H9 (cell line): ENCODE measurements at regions not wholly inside any gene's neighbourhood (a gene's known extent, or its start where the extent isn't known, plus 50 kb on each side); places are given as distances from the start of the nearest gene placed in this dataset.

ENCODE experiments used
- DNase-seq: peaks from one replicate; pipeline ENCODE4 v3.0.0-alpha.2; 2017
- H2AFZ ChIP-seq: one replicate; pipeline ENCODE4 v1.6.1; 2013; ENCODE audit warnings: mild to moderate bottlenecking, low read length, control low read depth, moderate library complexity
- H2AK5ac ChIP-seq: 2 replicates; pipeline ENCODE4 v1.6.1; 2013; ENCODE audit warnings: low read length, control low read depth, mixed read lengths; ENCODE audit not compliant: insufficient read length
- H2BK120ac ChIP-seq: one replicate; pipeline ENCODE4 v1.6.1; 2013; ENCODE audit warnings: low read depth, mild to moderate bottlenecking, low read length, control low read depth, inconsistent platforms; ENCODE audit not compliant: poor library complexity, severe bottlenecking
- H2BK12ac ChIP-seq: 2 replicates; pipeline ENCODE4 v1.6.1; 2013; ENCODE audit warnings: low read length, control low read depth, mixed read lengths, low read depth; ENCODE audit not compliant: insufficient read length
- H2BK15ac ChIP-seq: 2 replicates; pipeline ENCODE4 v1.6.1; 2013; ENCODE audit warnings: low read depth, low read length, control low read depth
- H2BK20ac ChIP-seq: one replicate; pipeline ENCODE4 v1.6.1; 2013; ENCODE audit warnings: low read depth, mild to moderate bottlenecking, low read length, control low read depth, inconsistent platforms; ENCODE audit not compliant: poor library complexity, severe bottlenecking
- H2BK5ac ChIP-seq: 2 replicates; pipeline ENCODE4 v1.6.1; 2013; ENCODE audit warnings: low read length, control low read depth, mixed read lengths; ENCODE audit not compliant: insufficient read length
- H3K14ac ChIP-seq: 2 replicates; pipeline ENCODE4 v1.6.1; 2013; ENCODE audit warnings: low read length, control low read depth; ENCODE audit not compliant: insufficient read depth
- H3K18ac ChIP-seq: 2 replicates; pipeline ENCODE4 v1.6.1; 2013; ENCODE audit warnings: low read depth, mild to moderate bottlenecking, mixed read lengths, low read length, control low read depth; ENCODE audit not compliant: insufficient read length
- H3K23ac ChIP-seq: 2 replicates; pipeline ENCODE4 v1.6.1; 2013; ENCODE audit warnings: low read length, control low read depth, mixed read lengths, low read depth; ENCODE audit not compliant: insufficient read length
- H3K23me2 ChIP-seq: 2 replicates; pipeline ENCODE4 v1.6.1; 2013; ENCODE audit warnings: low read depth, mild to moderate bottlenecking, mixed read lengths, low read length, control low read depth; ENCODE audit not compliant: insufficient read length, poor library complexity, severe bottlenecking
- H3K27ac ChIP-seq: 2 replicates; pipeline ENCODE4 v1.5.1; 2013; ENCODE audit warnings: low read length, control low read depth, mixed read lengths, low read depth; ENCODE audit not compliant: insufficient read length
- H3K27me3 ChIP-seq: 2 replicates; pipeline ENCODE4 v1.6.1; 2013; ENCODE audit warnings: low read length, control low read depth, inconsistent platforms; ENCODE audit not compliant: insufficient read depth
- H3K4ac ChIP-seq: 2 replicates; pipeline ENCODE4 v1.6.1; 2013; ENCODE audit warnings: low read depth, mild to moderate bottlenecking, control low read depth, inconsistent platforms, low read length, moderate library complexity
- H3K4me1 ChIP-seq: 2 replicates; pipeline ENCODE4 v1.6.1; 2013; ENCODE audit warnings: low read length, control low read depth, inconsistent platforms; ENCODE audit not compliant: insufficient read depth
- H3K4me2 ChIP-seq: 2 replicates; pipeline ENCODE4 v1.6.1; 2013; ENCODE audit warnings: low read length, control low read depth, mixed read lengths; ENCODE audit not compliant: insufficient read length, insufficient read depth
- H3K56ac ChIP-seq: 2 replicates; pipeline ENCODE4 v1.6.1; 2013; ENCODE audit warnings: low read depth, mild to moderate bottlenecking, mixed read lengths, low read length, control low read depth; ENCODE audit not compliant: insufficient read length
- H3K79me1 ChIP-seq: 2 replicates; pipeline ENCODE4 v1.6.1; 2013; ENCODE audit warnings: low read depth, mild to moderate bottlenecking, moderate library complexity, low read length, control low read depth, inconsistent platforms; ENCODE audit not compliant: insufficient read depth, poor library complexity, severe bottlenecking
- H3K79me2 ChIP-seq: 2 replicates; pipeline ENCODE4 v1.6.1; 2013; ENCODE audit warnings: low read length, control low read depth, inconsistent platforms; ENCODE audit not compliant: insufficient read depth
- H3K9ac ChIP-seq: 2 replicates; pipeline ENCODE4 v1.6.1; 2013; ENCODE audit warnings: low read length, control low read depth, mixed read lengths; ENCODE audit not compliant: insufficient read length; ENCODE audit errors: extremely low read depth
- H3K9me3 ChIP-seq: one replicate; pipeline ENCODE4 v1.6.1; 2013; ENCODE audit warnings: low read depth, low read length, inconsistent platforms; ENCODE audit not compliant: control insufficient read depth
- H3T11ph ChIP-seq: one replicate; pipeline ENCODE4 v1.6.1; 2013; ENCODE audit warnings: mild to moderate bottlenecking, low read length, control low read depth, inconsistent platforms
- H4K20me1 ChIP-seq: one replicate; pipeline ENCODE4 v1.6.1; 2013; ENCODE audit not compliant: control insufficient read depth, insufficient read length, insufficient read depth
- H4K5ac ChIP-seq: 2 replicates; pipeline ENCODE4 v1.6.1; 2013; ENCODE audit warnings: low read depth, mild to moderate bottlenecking, mixed read lengths, low read length, control low read depth; ENCODE audit not compliant: insufficient read length
- H4K8ac ChIP-seq: replicated peaks from 2 replicates; pipeline ENCODE4 v1.6.1; 2013; ENCODE audit warnings: low read length, control low read depth, mixed read lengths, low read depth; ENCODE audit not compliant: insufficient read length
- H4K91ac ChIP-seq: 2 replicates; pipeline ENCODE4 v1.6.1; 2013; ENCODE audit warnings: low read depth, mild to moderate bottlenecking, moderate library complexity, mixed read lengths, low read length, control low read depth; ENCODE audit not compliant: insufficient read length
- H3K27ac Mint-ChIP-seq, 3 experiments: 2 replicates in 2 of 3; 3 replicates in 1 of 3; pipeline ENCODE4 v1.8.0; 2020 to 2021; ENCODE audit warnings: mixed read lengths in 3 of 3, mild to moderate bottlenecking in 1 of 3, moderate library complexity in 1 of 3
- H3K27me3 Mint-ChIP-seq: 2 replicates; pipeline ENCODE4 v1.8.0; 2021; ENCODE audit warnings: low read depth, mild to moderate bottlenecking, moderate library complexity, mixed read lengths
- H3K36me3 Mint-ChIP-seq, 3 experiments: 2 replicates in 2 of 3; 3 replicates in 1 of 3; pipeline ENCODE4 v1.8.0; 2020 to 2021; ENCODE audit warnings: low read depth in 3 of 3, mixed read lengths in 3 of 3; ENCODE audit not compliant: insufficient read depth in 1 of 3
- H3K4me1 Mint-ChIP-seq, 2 experiments: 2 replicates each; pipeline ENCODE4 v1.8.0; 2020; ENCODE audit warnings: mixed read lengths in 2 of 2
- H3K4me3 Mint-ChIP-seq, 2 experiments: 2 replicates in 1 of 2; 3 replicates in 1 of 2; pipeline ENCODE4 v1.8.0; 2020 to 2021; ENCODE audit warnings: mild to moderate bottlenecking in 2 of 2, mixed read lengths in 2 of 2, moderate library complexity in 1 of 2
- H3K9me3 Mint-ChIP-seq, 2 experiments: 2 replicates in 1 of 2; 3 replicates in 1 of 2; pipeline ENCODE4 v1.8.0; 2020; ENCODE audit warnings: mild to moderate bottlenecking in 2 of 2, mixed read lengths in 2 of 2, moderate library complexity in 1 of 2
- CTCF ChIP-seq: fragments of 200-600 bp; sonication (generic); conservative IDR thresholded peaks from 3 replicates; pipeline ENCODE4 v1.8.0; 2021; ENCODE audit warnings: antibody characterized with exemption, mild to moderate bottlenecking
- WGBS: extraction: QIAGEN DNeasy Blood & Tissue Kit; methylation state at CpG from one replicate; pipeline ENCODE4 v1.1.7; 2013; ENCODE audit warnings: missing lambda C conversion rate, low lambda C conversion rate, mixed read lengths; ENCODE audit not compliant: insufficient read length; ENCODE audit errors: extremely low coverage; 5-methylcytosine and 5-hydroxymethylcytosine counted together

GRCh38 chr4:1516261-1516660 lies 110.0 kb upstream of the NKX1-1 start:
- no CpG with 5 or more reads among the region's 10 CpGs for WGBS
- peaks cover 1% of the 10 kb centered on the region for H3K23me2 ChIP-seq
- H2AK5ac ChIP-seq = no peak overlapping the region
- H2AFZ ChIP-seq = no peak overlapping the region
- H3K23ac ChIP-seq = no peak overlapping the region
- H2BK120ac ChIP-seq = no peak overlapping the region
- H3K4ac ChIP-seq = no peak overlapping the region
- H3K56ac ChIP-seq = no peak overlapping the region
- Mint-ChIP-seq H3K4me3 (no peak overlapping the region), H3K9me3 (no peaks in the 10 kb centered on the region), H3K36me3 (no peaks in the 10 kb centered on the region), H3K27ac (no peak overlapping the region), H3K4me1 (0 out of 4 replicates have a peak, but pooled peaks cover 0 to 3% of the 10 kb centered on the region in 2 experiments), H3K27me3 (peaks cover 18% of the 10 kb centered on the region)
- H3K79me1 ChIP-seq = no peaks in the 10 kb centered on the region
- no peaks in the 10 kb centered on the region for H3K27me3 ChIP-seq
- no peak overlapping the region for H4K91ac ChIP-seq
- no peaks in the 10 kb centered on the region for H4K20me1 ChIP-seq
- no peaks in the 10 kb centered on the region for H3K79me2 ChIP-seq
- no peaks in the 10 kb centered on the region for H3K4me1 ChIP-seq
- H3K14ac ChIP-seq = no peak overlapping the region
- no peak overlapping the region for H3K4me2 ChIP-seq
- no peak for DNase-seq
- H3K9ac ChIP-seq = no peak overlapping the region
- no peak overlapping the region for H3K27ac ChIP-seq
- no peaks in the 10 kb centered on the region for H3K9me3 ChIP-seq
- H4K5ac ChIP-seq = no peak overlapping the region
- no peak for TF ChIP-seq CTCF
- no peak overlapping the region for H4K8ac ChIP-seq
- no peak overlapping the region for H2BK15ac ChIP-seq
- no peak overlapping the region for H2BK5ac ChIP-seq
- H3T11ph ChIP-seq = no peak overlapping the region
- no peak overlapping the region for H2BK20ac ChIP-seq
- no peak overlapping the region for H3K18ac ChIP-seq
- no peak overlapping the region for H2BK12ac ChIP-seq
